ENCODE measurements at regions not wholly inside any gene's neighbourhood (a gene's known extent, or its start where the extent isn't known, plus 50 kb on each side); places are given as distances from the start of the nearest gene placed in this dataset.

DNA sequence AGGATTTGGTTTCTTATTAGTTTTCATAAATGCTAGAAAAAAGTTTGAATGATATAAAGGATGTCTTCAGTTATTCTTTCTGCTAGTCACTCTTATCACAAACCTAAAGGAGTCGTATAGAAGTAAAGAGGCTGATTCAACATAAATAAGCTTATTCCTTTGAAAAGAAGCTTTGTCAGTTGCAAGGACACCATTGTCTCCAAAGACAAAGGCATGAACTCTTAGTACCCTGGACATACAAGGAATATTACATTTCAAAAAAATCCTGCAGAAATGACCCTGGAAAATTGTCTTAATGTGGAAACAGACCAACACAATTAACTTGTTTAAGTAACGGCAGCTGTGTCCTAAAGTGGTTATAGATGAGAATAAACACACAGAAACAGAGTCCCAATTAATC lies 528.0 kb downstream of the CPS1 start:
- no peak overlapping the region for H3K4me3 ChIP-seq (ENCODE audit: insufficient read depth, low read depth, low read length)
- no peaks in the 10 kb centered on the region for H3K9me3 ChIP-seq (ENCODE audit: control insufficient read depth, low read length)
- no peaks in the 10 kb centered on the region for H3K27me3 ChIP-seq (ENCODE audit: control insufficient read depth, insufficient read depth, low read length, poor library complexity, severe bottlenecking)
- H3K27ac ChIP-seq (ENCODE audit: insufficient read depth, low read depth, low read length, poor library complexity, severe bottlenecking) = no peak overlapping the region
- WGBS, 2 experiments = 83 to 100% methylated on average over 1 to 2 of the region's 2 CpGs
- H3K4me1 ChIP-seq (ENCODE audit: control insufficient read depth, insufficient read depth, low read length) = no peaks in the 10 kb centered on the region
- no peaks in the 10 kb centered on the region for H3K36me3 ChIP-seq (ENCODE audit: control insufficient read depth, insufficient read depth, low read length)

- H3K27me3 ChIP-seq (ENCODE audit: control insufficient read depth, insufficient read depth, low read length, poor library complexity, severe bottlenecking) = no peaks in the 10 kb centered on the region
- 54 to 58% methylated on average over 1 to 3 of the region's 5 CpGs for whole genome bisulfite sequencing, 2 experiments
- no peaks in the 10 kb centered on the region for H3K9me3 ChIP-seq (ENCODE audit: control insufficient read depth, low read length)
- no peaks in the 10 kb centered on the region for H3K4me1 ChIP-seq (ENCODE audit: control insufficient read depth, insufficient read depth, low read length)
- no peak overlapping the region for H3K27ac ChIP-seq (ENCODE audit: insufficient read depth, low read depth, low read length, poor library complexity, severe bottlenecking)
- no peaks in the 10 kb centered on the region for H3K36me3 ChIP-seq (ENCODE audit: control insufficient read depth, insufficient read depth, low read length)
- H3K4me3 ChIP-seq (ENCODE audit: insufficient read depth, low read depth, low read length) = no peak overlapping the region
These were observed 528.8 kb downstream of the CPS1 start for GRCh38 chr2:211085056-211085680.

- H3K4me3 ChIP-seq (ENCODE audit: insufficient read depth, low read depth, low read length) = no peak overlapping the region
- WGBS, 2 experiments = 81 to 88% methylated on average over 2 of the region's 3 CpGs
- H3K27ac ChIP-seq (ENCODE audit: insufficient read depth, low read depth, low read length, poor library complexity, severe bottlenecking) = no peak overlapping the region
- no peaks in the 10 kb centered on the region for H3K27me3 ChIP-seq (ENCODE audit: control insufficient read depth, insufficient read depth, low read length, poor library complexity, severe bottlenecking)
- no peaks in the 10 kb centered on the region for H3K36me3 ChIP-seq (ENCODE audit: control insufficient read depth, insufficient read depth, low read length)
- no peaks in the 10 kb centered on the region for H3K4me1 ChIP-seq (ENCODE audit: control insufficient read depth, insufficient read depth, low read length)
- H3K9me3 ChIP-seq (ENCODE audit: control insufficient read depth, low read length) = no peaks in the 10 kb centered on the region
These were observed 529.6 kb downstream of the CPS1 start for GRCh38 chr2:211086049-211086448.

GRCh38 chr2:211089127-211089526 lies 532.7 kb downstream of the CPS1 start:
- no peak overlapping the region for H3K4me3 ChIP-seq (ENCODE audit: insufficient read depth, low read depth, low read length)
- no peak overlapping the region for H3K27ac ChIP-seq (ENCODE audit: insufficient read depth, low read depth, low read length, poor library complexity, severe bottlenecking)
- no peaks in the 10 kb centered on the region for H3K36me3 ChIP-seq (ENCODE audit: control insufficient read depth, insufficient read depth, low read length)
- H3K9me3 ChIP-seq (ENCODE audit: control insufficient read depth, low read length) = no peaks in the 10 kb centered on the region
- H3K27me3 ChIP-seq (ENCODE audit: control insufficient read depth, insufficient read depth, low read length, poor library complexity, severe bottlenecking) = no peaks in the 10 kb centered on the region
- WGBS, 2 experiments = 96 to 100% methylated on average over 1 to 3 of the region's 3 CpGs
- no peaks in the 10 kb centered on the region for H3K4me1 ChIP-seq (ENCODE audit: control insufficient read depth, insufficient read depth, low read length)

GRCh38 chr2:211093743-211094303 lies 537.4 kb downstream of the CPS1 start:
- Histone ChIP-seq H3K27me3 (ENCODE audit: control insufficient read depth, insufficient read depth, low read length, poor library complexity, severe bottlenecking) (no peaks in the 10 kb centered on the region), H3K27ac (ENCODE audit: insufficient read depth, low read depth, low read length, poor library complexity, severe bottlenecking) (no peak overlapping the region), H3K36me3 (ENCODE audit: control insufficient read depth, insufficient read depth, low read length) (no peaks in the 10 kb centered on the region), H3K9me3 (ENCODE audit: control insufficient read depth, low read length) (peaks cover 2% of the 10 kb centered on the region), H3K4me1 (ENCODE audit: control insufficient read depth, insufficient read depth, low read length) (no peaks in the 10 kb centered on the region), H3K4me3 (ENCODE audit: insufficient read depth, low read depth, low read length) (no peak overlapping the region)
- WGBS, 2 experiments = 94 to 100% methylated on average over 2 to 3 of the region's 3 CpGs

GRCh38 chr2:211103989-211104388 lies 547.6 kb downstream of the CPS1 start:
- H3K36me3 ChIP-seq (ENCODE audit: control insufficient read depth, insufficient read depth, low read length) = no peaks in the 10 kb centered on the region
- no peaks in the 10 kb centered on the region for H3K27me3 ChIP-seq (ENCODE audit: control insufficient read depth, insufficient read depth, low read length, poor library complexity, severe bottlenecking)
- no peak overlapping the region for H3K4me3 ChIP-seq (ENCODE audit: insufficient read depth, low read depth, low read length)
- H3K4me1 ChIP-seq (ENCODE audit: control insufficient read depth, insufficient read depth, low read length) = no peaks in the 10 kb centered on the region
- no peak overlapping the region for H3K27ac ChIP-seq (ENCODE audit: insufficient read depth, low read depth, low read length, poor library complexity, severe bottlenecking)
- 85 to 91% methylated on average over 4 of the region's 4 CpGs for WGBS, 2 experiments
- H3K9me3 ChIP-seq (ENCODE audit: control insufficient read depth, low read length) = no peaks in the 10 kb centered on the region

DNA sequence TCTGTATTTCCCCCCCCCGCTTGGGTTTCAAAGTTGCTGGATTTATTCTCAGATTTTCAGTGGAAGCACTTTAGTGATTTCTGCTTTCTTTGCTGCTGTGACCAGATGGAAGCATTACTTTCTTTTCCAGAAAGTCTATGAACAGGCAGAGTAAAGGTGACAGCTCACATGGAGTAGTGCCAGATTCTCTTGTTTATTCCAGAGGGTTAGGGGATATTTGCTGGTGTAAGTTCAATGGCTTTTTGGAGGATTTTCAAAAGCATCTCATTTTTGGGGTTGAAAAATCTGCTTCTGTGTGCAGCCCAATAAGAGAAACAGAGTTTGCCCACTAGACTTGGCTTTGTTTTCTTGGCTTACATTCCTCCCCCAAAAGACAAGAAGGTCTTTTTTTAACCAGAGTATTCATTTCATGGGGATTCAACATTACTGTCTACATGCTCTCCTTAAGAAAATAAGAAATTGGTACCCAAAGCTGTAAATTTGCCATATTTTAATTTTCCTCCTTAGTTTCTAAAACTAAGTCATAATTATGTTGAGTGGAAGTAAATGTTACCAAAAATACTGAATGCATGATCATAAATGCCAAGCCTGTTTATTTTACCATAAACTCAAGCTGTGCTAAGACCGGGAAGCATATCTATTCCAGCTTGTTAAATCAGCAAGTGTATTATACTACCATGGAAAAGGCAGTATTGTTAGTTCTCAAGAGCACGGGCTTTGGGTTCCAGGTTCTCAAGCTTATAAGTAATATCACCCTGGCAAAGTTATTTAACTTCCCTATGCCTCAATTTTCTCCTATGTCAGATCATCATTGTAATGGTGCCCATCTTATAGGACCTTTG lies 557.2 kb downstream of the CPS1 start:
- H3K27ac ChIP-seq (ENCODE audit: insufficient read depth, low read depth, low read length, poor library complexity, severe bottlenecking) = no peak overlapping the region
- H3K4me3 ChIP-seq (ENCODE audit: insufficient read depth, low read depth, low read length) = no peak overlapping the region
- H3K9me3 ChIP-seq (ENCODE audit: control insufficient read depth, low read length) = no peaks in the 10 kb centered on the region
- H3K27me3 ChIP-seq (ENCODE audit: control insufficient read depth, insufficient read depth, low read length, poor library complexity, severe bottlenecking) = no peaks in the 10 kb centered on the region
- 78 to 83% methylated on average over 2 to 3 of the region's 3 CpGs for WGBS, 2 experiments
- H3K4me1 ChIP-seq (ENCODE audit: control insufficient read depth, insufficient read depth, low read length) = no peaks in the 10 kb centered on the region
- no peaks in the 10 kb centered on the region for H3K36me3 ChIP-seq (ENCODE audit: control insufficient read depth, insufficient read depth, low read length)

GRCh38 chr2:211114826-211115455 lies 558.5 kb downstream of the CPS1 start:
- Histone ChIP-seq H3K4me1 (ENCODE audit: control insufficient read depth, insufficient read depth, low read length) (no peaks in the 10 kb centered on the region), H3K27me3 (ENCODE audit: control insufficient read depth, insufficient read depth, low read length, poor library complexity, severe bottlenecking) (no peaks in the 10 kb centered on the region), H3K4me3 (ENCODE audit: insufficient read depth, low read depth, low read length) (no peak overlapping the region), H3K27ac (ENCODE audit: insufficient read depth, low read depth, low read length, poor library complexity, severe bottlenecking) (no peak overlapping the region), H3K9me3 (ENCODE audit: control insufficient read depth, low read length) (no peaks in the 10 kb centered on the region), H3K36me3 (ENCODE audit: control insufficient read depth, insufficient read depth, low read length) (no peaks in the 10 kb centered on the region)
- WGBS, 2 experiments = 92 to 98% methylated on average over 1 of the region's 1 CpG

- no peaks in the 10 kb centered on the region for H3K9me3 ChIP-seq (ENCODE audit: control insufficient read depth, low read length)
- no peak overlapping the region for H3K4me3 ChIP-seq (ENCODE audit: insufficient read depth, low read depth, low read length)
These were observed 560.6 kb downstream of the CPS1 start for GRCh38 chr2:211117026-211117425.

DNA sequence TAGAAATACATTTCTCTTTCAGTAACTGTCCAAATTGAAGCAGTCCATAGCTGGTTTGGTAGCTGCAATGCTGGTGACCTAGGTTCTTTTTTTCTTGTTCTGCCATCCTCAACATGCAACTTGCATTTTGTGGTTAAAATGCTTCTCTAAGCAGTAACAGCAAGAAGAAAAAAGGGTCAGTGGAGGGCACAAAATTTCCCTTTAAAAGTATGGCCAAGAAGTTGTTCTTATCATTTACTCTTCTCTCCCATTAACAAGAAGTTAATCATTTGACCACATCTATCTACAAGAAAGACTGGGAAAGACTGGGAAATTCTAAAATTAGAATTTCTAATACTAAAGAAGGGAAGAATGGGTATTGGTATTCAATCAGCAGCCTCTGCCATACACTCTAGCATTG lies 569.9 kb downstream of the CPS1 start:
- Histone ChIP-seq H3K9me3 (ENCODE audit: control insufficient read depth, low read length) (no peaks in the 10 kb centered on the region), H3K4me3 (ENCODE audit: insufficient read depth, low read depth, low read length) (no peak overlapping the region), H3K4me1 (ENCODE audit: control insufficient read depth, insufficient read depth, low read length) (no peaks in the 10 kb centered on the region), H3K36me3 (ENCODE audit: control insufficient read depth, insufficient read depth, low read length) (no peaks in the 10 kb centered on the region), H3K27ac (ENCODE audit: insufficient read depth, low read depth, low read length, poor library complexity, severe bottlenecking) (no peak overlapping the region), H3K27me3 (ENCODE audit: control insufficient read depth, insufficient read depth, low read length, poor library complexity, severe bottlenecking) (no peaks in the 10 kb centered on the region)

More at GRCh38 chr2:211117026-211117425, 560.6 kb downstream of the CPS1 start:
- H3K36me3 ChIP-seq (ENCODE audit: control insufficient read depth, insufficient read depth, low read length) = no peaks in the 10 kb centered on the region
- H3K27me3 ChIP-seq (ENCODE audit: control insufficient read depth, insufficient read depth, low read length, poor library complexity, severe bottlenecking) = no peaks in the 10 kb centered on the region
- no peaks in the 10 kb centered on the region for H3K4me1 ChIP-seq (ENCODE audit: control insufficient read depth, insufficient read depth, low read length)
- no peak overlapping the region for H3K27ac ChIP-seq (ENCODE audit: insufficient read depth, low read depth, low read length, poor library complexity, severe bottlenecking)
- WGBS, 2 experiments = 100% methylated on average over 1 of the region's 1 CpG; no CpG with 5 or more reads in 1 of the 2 experiments
